Left cardiac atrium (tissue), 4 donors: ENCODE measurements at regions not wholly inside any gene's neighbourhood (a gene's known extent, or its start where the extent isn't known, plus 50 kb on each side); places are given as distances from the start of the nearest gene placed in this dataset.
A peak's percentile ranks its signal among the peaks of the same experiment; 100 is the strongest.
"Not testable (repeated sequence)": the region's sequence is repeated elsewhere in the genome, so short reads cannot be mapped to it uniquely, and the experiment has no call there.

Source experiments
- ATAC-seq, 2 donors: fragments of 200-7000 bp; cut with Tn5 transposase; one replicate each; pipeline ENCODE4 v1.9.1; 2020; ENCODE audit warnings: mild to moderate bottlenecking in 2 of 2, moderate library complexity in 2 of 2
- DNase-seq: peaks from one replicate; pipeline ENCODE4 v3.0.0-alpha.2; 2020
- intact Hi-C, 2 donors: fragments of 100-400 bp; cut with DNase I; formaldehyde crosslinking; loops; one replicate each; pipeline versions ENCODE4 v1.14.1 to v1.15.1; 2022 to 2023
- donor health status: DM: no; HTN: yes; CAD: no.
- donor health status: DM: no; HTN: yes; CAD: no; lungs with severe emphysema.
- donor health status: DM: yes; HTN: yes; CAD: no.
- donor health status: Dilated cardiomyopathy.

GRCh38 chr5:110812639-110813038 lies 73.8 kb downstream of the SLC25A46 start:
- no peak for ATAC-seq
- intact Hi-C loops = no loop called here

GRCh38 chr5:110815916-110816605 lies 77.3 kb downstream of the SLC25A46 start:
- intact Hi-C loops = no loop called here
- ATAC-seq = no peak
- no peak for DNase-seq

More at GRCh38 chr5:110812639-110813038, 73.8 kb downstream of the SLC25A46 start:
- DNase-seq = no peak

- peak in 1 of 2 donors; percentile 73 for ATAC-seq
- intact Hi-C loops = no loop called here
- no peak for DNase-seq
Measured at GRCh38 chr5:110817459-110817858, 78.7 kb downstream of the SLC25A46 start.

- intact Hi-C loops = no loop called here
- DNase-seq (no peak), ATAC-seq (no peak)
Measured at GRCh38 chr5:110823571-110823970, 84.8 kb downstream of the SLC25A46 start.

- intact Hi-C loops = no loop called here
- no peak for DNase-seq
- ATAC-seq = no peak
Measured at GRCh38 chr5:110824936-110825441, 86.2 kb downstream of the SLC25A46 start.

GRCh38 chr5:110832683-110833082 lies 93.9 kb downstream of the SLC25A46 start:
- DNase-seq (no peak), ATAC-seq (no peak)
- intact Hi-C loops = no loop called here

- DNase-seq, ATAC-seq, intact Hi-C loops: not testable (repeated sequence)
Measured at GRCh38 chr5:110834933-110835332, 96.1 kb downstream of the SLC25A46 start.

GRCh38 chr5:110836851-110837250 lies 98.0 kb downstream of the SLC25A46 start:
- DNase-seq (no peak), ATAC-seq (no peak)
- intact Hi-C loops = no loop called here

- ATAC-seq, intact Hi-C loops: not testable (repeated sequence)
Measured at GRCh38 chr5:110838357-110838756, 99.5 kb downstream of the SLC25A46 start.

GRCh38 chr5:110838961-110839360 lies 100.2 kb downstream of the SLC25A46 start:
- intact Hi-C loops = no loop called here
- ATAC-seq (no peak), DNase-seq (peak; percentile 17)

More at GRCh38 chr5:110838357-110838756, 99.5 kb downstream of the SLC25A46 start:
- not testable (repeated sequence) for DNase-seq

GRCh38 chr5:110840347-110840960 lies 101.6 kb downstream of the SLC25A46 start:
- ATAC-seq (no peak), DNase-seq (no peak)

GRCh38 chr5:110841137-110841536 lies 102.3 kb downstream of the SLC25A46 start:
- intact Hi-C loops = no loop called here
- ATAC-seq = no peak

More at GRCh38 chr5:110840347-110840960, 101.6 kb downstream of the SLC25A46 start:
- intact Hi-C loops = no loop called here

GRCh38 chr5:110842948-110843347 lies 104.1 kb downstream of the SLC25A46 start:
- DNase-seq (no peak), ATAC-seq (no peak)
- intact Hi-C loops = no loop called here

More at GRCh38 chr5:110841137-110841536, 102.3 kb downstream of the SLC25A46 start:
- DNase-seq = no peak

- DNase-seq = no peak
- ATAC-seq = no peak
- intact Hi-C loops = no loop called here
Measured at GRCh38 chr5:110844251-110844650, 105.4 kb downstream of the SLC25A46 start.

- intact Hi-C loops = no loop called here
- DNase-seq = no peak
- ATAC-seq = no peak
Measured at GRCh38 chr5:110846398-110847001, 107.7 kb downstream of the SLC25A46 start.

GRCh38 chr5:110851357-110851756 lies 112.5 kb downstream of the SLC25A46 start:
- ATAC-seq (no peak), DNase-seq (no peak)
- intact Hi-C loops = no loop called here

GRCh38 chr5:110852053-110852452 lies 113.2 kb downstream of the SLC25A46 start:
- intact Hi-C loops = no loop called here
- DNase-seq (no peak), ATAC-seq (no peak)

GRCh38 chr5:110852541-110852940 lies 113.7 kb downstream of the SLC25A46 start:
- ATAC-seq = no peak
- no peak for DNase-seq
- intact Hi-C loops = no loop called here

GRCh38 chr5:110853267-110853666 lies 114.5 kb downstream of the SLC25A46 start:
- intact Hi-C loops = no loop called here
- peak; percentile 34 to 61 for ATAC-seq

GRCh38 chr5:110854200-110854599 lies 115.4 kb downstream of the SLC25A46 start:
- intact Hi-C loops = no loop called here
- ATAC-seq = peak; percentile 30 to 81
- DNase-seq = no peak

More at GRCh38 chr5:110853267-110853666, 114.5 kb downstream of the SLC25A46 start:
- no peak for DNase-seq
